CD14-positive monocyte (primary cell): ENCODE measurements at regions not wholly inside any gene's neighbourhood (a gene's known extent, or its start where the extent isn't known, plus 50 kb on each side); places are given as distances from the start of the nearest gene placed in this dataset.

Source experiments
- DNase-seq, 3 donors: peaks; one replicate each; pipeline ENCODE4 v3.0.0-alpha.2; 2011 to 2022
- H2AFZ ChIP-seq: 2 replicates; pipeline ENCODE4 v1.6.0; 2012; ENCODE audit warnings: mild to moderate bottlenecking, low read depth, low read length, inconsistent platforms; ENCODE audit not compliant: insufficient read depth, poor library complexity, severe bottlenecking
- H3K27ac ChIP-seq, 2 donors: 1 replicate in 1 of 2; 2 replicates in 1 of 2; pipeline ENCODE4 v1.5.1; 2012 to 2013; ENCODE audit warnings: low read length in 2 of 2, control low read depth in 1 of 2, inconsistent platforms in 1 of 2, low read depth in 1 of 2, mild to moderate bottlenecking in 1 of 2
- H3K27me3 ChIP-seq, 2 donors: one replicate each; pipeline versions ENCODE4 v1.6.0 to v1.6.1; 2011 to 2013; ENCODE audit warnings: low read length in 2 of 2; ENCODE audit not compliant: control insufficient read depth in 2 of 2, insufficient read depth in 2 of 2
- H3K36me3 ChIP-seq, 2 donors: replicated peaks in 1 of 2; 1 replicate in 1 of 2; 2 replicates in 1 of 2; pipeline versions ENCODE4 v1.5.1 to v1.6.1; 2012 to 2013; ENCODE audit warnings: low read length in 2 of 2, control low read depth in 1 of 2, inconsistent platforms in 1 of 2, mild to moderate bottlenecking in 1 of 2; ENCODE audit not compliant: insufficient read depth in 2 of 2, control insufficient read depth in 1 of 2
- H3K4me1 ChIP-seq, 2 donors: 1 replicate in 1 of 2; 2 replicates in 1 of 2; pipeline versions ENCODE4 v1.5.1 to v1.6.1; 2012 to 2013; ENCODE audit warnings: low read length in 2 of 2, control low read depth in 1 of 2, inconsistent platforms in 1 of 2, mild to moderate bottlenecking in 1 of 2, moderate library complexity in 1 of 2; ENCODE audit not compliant: insufficient read depth in 2 of 2, control insufficient read depth in 1 of 2
- H3K4me2 ChIP-seq: replicated peaks from 2 replicates; pipeline ENCODE3; 2012; ENCODE audit warnings: low read length, moderate library complexity, mild to moderate bottlenecking; ENCODE audit not compliant: poor library complexity, severe bottlenecking; ENCODE audit errors: extremely low read depth
- H3K4me3 ChIP-seq, 3 experiments: fragments of 200-600 bp in 1 of 3; sonication (generic) in 1 of 3; replicated peaks in 1 of 3; 1 replicate in 2 of 3; 2 replicates in 1 of 3; pipeline ENCODE4 v1.5.1; 2011 to 2013; ENCODE audit warnings: low read length in 3 of 3, mild to moderate bottlenecking in 3 of 3, control low read depth in 2 of 3, low read depth in 2 of 3, inconsistent platforms in 1 of 3, moderate library complexity in 1 of 3
- H3K79me2 ChIP-seq: 2 replicates; pipeline ENCODE4 v1.6.0; 2012; ENCODE audit warnings: mild to moderate bottlenecking, control low read depth, inconsistent platforms, low read length, moderate library complexity; ENCODE audit not compliant: insufficient read depth
- H3K9ac ChIP-seq: 2 replicates; pipeline ENCODE4 v1.6.0; 2017; ENCODE audit warnings: low read length, mild to moderate bottlenecking; ENCODE audit not compliant: insufficient read depth, poor library complexity, severe bottlenecking
- H3K9me3 ChIP-seq, 2 donors: replicated peaks in 1 of 2; 1 replicate in 1 of 2; 2 replicates in 1 of 2; pipeline versions ENCODE4 v1.5.1 to v1.6.1; 2012 to 2013; ENCODE audit warnings: low read length in 2 of 2, control low read depth in 1 of 2; ENCODE audit not compliant: control insufficient read depth in 1 of 2, insufficient read depth in 1 of 2
- H4K20me1 ChIP-seq: 2 replicates; pipeline ENCODE4 v1.6.0; 2012; ENCODE audit warnings: mild to moderate bottlenecking, low read length, control low read depth, moderate library complexity; ENCODE audit not compliant: insufficient read depth
- H3K27ac Mint-ChIP-seq, 7 donors: one replicate each; pipeline ENCODE4 v1.8.0; 2020; ENCODE audit warnings: mild to moderate bottlenecking in 7 of 7, mixed read lengths in 7 of 7, moderate library complexity in 6 of 7, inconsistent platforms in 2 of 7
- H3K27me3 Mint-ChIP-seq, 3 donors: one replicate each; pipeline ENCODE4 v1.8.0; 2021 to 2022; ENCODE audit warnings: low read depth in 3 of 3, mild to moderate bottlenecking in 3 of 3, mixed read lengths in 3 of 3, moderate library complexity in 3 of 3, inconsistent platforms in 1 of 3
- H3K36me3 Mint-ChIP-seq, 2 donors: one replicate each; pipeline ENCODE4 v1.8.0; 2020; ENCODE audit warnings: mixed read lengths in 2 of 2, inconsistent platforms in 1 of 2, mild to moderate bottlenecking in 1 of 2
- H3K4me1 Mint-ChIP-seq: one replicate; pipeline ENCODE4 v1.8.0; 2020; ENCODE audit warnings: mild to moderate bottlenecking, mixed read lengths
- H3K4me3 Mint-ChIP-seq, 2 donors: one replicate each; pipeline ENCODE4 v1.8.0; 2020; ENCODE audit warnings: mild to moderate bottlenecking in 2 of 2, mixed read lengths in 2 of 2, moderate library complexity in 1 of 2
- H3K9me3 Mint-ChIP-seq, 7 donors: one replicate each; pipeline ENCODE4 v1.8.0; 2020 to 2022; ENCODE audit warnings: mixed read lengths in 7 of 7, mild to moderate bottlenecking in 6 of 7, moderate library complexity in 6 of 7, inconsistent platforms in 2 of 7
- CTCF ChIP-seq: fragments of 200-600 bp; IDR thresholded peaks from one replicate; pipeline ENCODE4 v1.8.0; 2022; ENCODE audit warnings: antibody characterized with exemption, mild to moderate bottlenecking
- WGBS: methylation state at CpG from one replicate; pipeline ENCODE4 v1.1.5; 2013; ENCODE audit warnings: missing lambda C conversion rate; ENCODE audit not compliant: insufficient coverage; 5-methylcytosine and 5-hydroxymethylcytosine counted together
- intact Hi-C, 2 donors: fragments of 100-400 bp; cut with micrococcal nuclease; formaldehyde crosslinking; loops; one replicate each; pipeline versions ENCODE4 v1.15.0 to v1.15.1; 2023

- Mint-ChIP-seq H3K4me3 (no peak overlapping the region), H3K4me1 (peaks cover 2% of the 10 kb centered on the region), H3K27ac (no peak overlapping the region), H3K9me3 (peaks cover 0 to 3% (median 0%) of the 10 kb centered on the region in 7 donors), H3K36me3 (no peaks in the 10 kb centered on the region), H3K27me3 (peaks cover 0 to 4% (median 0%) of the 10 kb centered on the region in 3 donors)
- H3K4me2 ChIP-seq: no peak overlapping the region
- H3K27me3 ChIP-seq: no peaks in the 10 kb centered on the region
- no peaks in the 10 kb centered on the region for H3K9me3 ChIP-seq
- no peak overlapping the region for H3K4me3 ChIP-seq
- no peak overlapping the region for H3K9ac ChIP-seq
- no peaks in the 10 kb centered on the region for H4K20me1 ChIP-seq
- H3K79me2 ChIP-seq: no peaks in the 10 kb centered on the region
- H3K36me3 ChIP-seq: no peaks in the 10 kb centered on the region
- intact Hi-C loops: no loop called here
- TF ChIP-seq CTCF: no peak
- no peaks in the 10 kb centered on the region for H3K4me1 ChIP-seq
- H3K27ac ChIP-seq: no peak overlapping the region
- 100% methylated on average over 1 of the region's 3 CpGs for WGBS
- no peak overlapping the region for H2AFZ ChIP-seq
- no peak for DNase-seq
Observed at GRCh38 chr9:600006-600405, 241.5 kb upstream of the DMRT1 start.

GRCh38 chr9:602716-603115 lies 238.8 kb upstream of the DMRT1 start:
- Histone ChIP-seq H3K4me2 (no peak overlapping the region), H3K9ac (no peak overlapping the region), H3K27me3 (no peaks in the 10 kb centered on the region), H3K4me1 (no peaks in the 10 kb centered on the region), H3K79me2 (no peaks in the 10 kb centered on the region), H3K9me3 (no peaks in the 10 kb centered on the region), H2AFZ (no peak overlapping the region), H3K36me3 (no peaks in the 10 kb centered on the region), H3K27ac (no peak overlapping the region), H3K4me3 (no peak overlapping the region), H4K20me1 (no peaks in the 10 kb centered on the region)
- H3K27me3 Mint-ChIP-seq: peaks cover 0 to 5% (median 4%) of the 10 kb centered on the region in 3 donors
- no peaks in the 10 kb centered on the region for H3K36me3 Mint-ChIP-seq
- TF ChIP-seq CTCF: no peak
- no peak overlapping the region for H3K4me3 Mint-ChIP-seq
- peaks cover 2% of the 10 kb centered on the region for H3K4me1 Mint-ChIP-seq
- intact Hi-C loops: no loop called here
- WGBS: no CpG with 5 or more reads among the region's 4 CpGs
- H3K27ac Mint-ChIP-seq: no peak overlapping the region
- H3K9me3 Mint-ChIP-seq: peaks cover 0 to 3% (median 0%) of the 10 kb centered on the region in 7 donors
- DNase-seq: no peak
